SK-N-SH (cell line): ENCODE measurements at regions not wholly inside any gene's neighbourhood (a gene's known extent, or its start where the extent isn't known, plus 50 kb on each side); places are given as distances from the start of the nearest gene placed in this dataset.

Experiments used
- CTCF ChIA-PET: fragments of 300-600, 350-600 bp; formaldehyde crosslinking; extraction: SDS; loops from one replicate; lab custom pipeline; 2021; lab: Yijun Ruan, JAX
- POLR2A ChIA-PET: fragments of 350-600 bp; sonication (Branson Sonifier 250); formaldehyde crosslinking; extraction: SDS; loops from one replicate; lab custom pipeline; 2020; ENCODE audit warnings: antibody characterized with exemption, inconsistent platforms; lab: Yijun Ruan, JAX
- DNase-seq: peaks from one replicate; pipeline ENCODE4 v3.0.0; 2012
- H2AFZ ChIP-seq: fragments of 200-600 bp; sonication (generic); 2 replicates; pipeline ENCODE4 v1.8.1; 2016; ENCODE audit warnings: antibody characterized with exemption, mild to moderate bottlenecking, low read depth
- H3F3A ChIP-seq: fragments of 200-600 bp; sonication (generic); replicated peaks from 2 replicates; pipeline ENCODE3; 2016; ENCODE audit warnings: antibody characterized with exemption, mild to moderate bottlenecking; ENCODE audit not compliant: insufficient read depth
- H3K27ac ChIP-seq, 2 experiments: fragments of 200-500 bp in 1 of 2; fragments of 200-600 bp in 1 of 2; sonication (Bioruptor generic) in 1 of 2; sonication (generic), shearing (Covaris generic) in 1 of 2; 2 replicates each; pipeline versions ENCODE4 v1.5.1 to v1.6.1; 2014 to 2016; ENCODE audit warnings: low read depth in 2 of 2, inconsistent platforms in 1 of 2, low read length in 1 of 2, mild to moderate bottlenecking in 1 of 2, mixed read lengths in 1 of 2
- H3K27me3 ChIP-seq: fragments of 200-600 bp; sonication (generic), shearing (Covaris generic); 2 replicates; pipeline ENCODE4 v1.6.1; 2016; ENCODE audit warnings: mixed run types; ENCODE audit not compliant: insufficient read depth
- H3K36me3 ChIP-seq, 2 experiments: fragments of 200-500 bp in 1 of 2; fragments of 200-600 bp in 1 of 2; sonication (Bioruptor generic) in 1 of 2; sonication (generic) in 1 of 2; replicated peaks in 1 of 2; 2 replicates each; pipeline versions ENCODE3 to v1.5.1; 2014 to 2016; ENCODE audit warnings: low read length in 1 of 2, mild to moderate bottlenecking in 1 of 2; ENCODE audit not compliant: insufficient read depth in 2 of 2, control insufficient read depth in 1 of 2
- H3K4me1 ChIP-seq, 2 experiments: fragments of 200-500 bp in 1 of 2; fragments of 200-600 bp in 1 of 2; sonication (Bioruptor generic) in 1 of 2; sonication (generic), shearing (Covaris generic) in 1 of 2; 2 replicates each; pipeline versions ENCODE4 v1.5.1 to v1.6.1; 2014 to 2016; ENCODE audit warnings: low read depth in 1 of 2, low read length in 1 of 2, mixed run types in 1 of 2; ENCODE audit not compliant: insufficient read depth in 2 of 2, control insufficient read depth in 1 of 2
- H3K4me2 ChIP-seq: fragments of 200-600 bp; sonication (generic), shearing (Covaris generic); 2 replicates; pipeline ENCODE4 v1.6.1; 2017; ENCODE audit warnings: mixed run types
- H3K4me3 ChIP-seq, 2 experiments: fragments of 200-500 bp in 1 of 2; fragments of 200-600 bp in 1 of 2; sonication (Bioruptor generic) in 1 of 2; sonication (generic), shearing (Covaris generic) in 1 of 2; 2 replicates each; pipeline versions ENCODE4 v1.5.1 to v1.8.1; 2014 to 2016; ENCODE audit warnings: low read depth in 2 of 2, inconsistent platforms in 1 of 2, low read length in 1 of 2, mild to moderate bottlenecking in 1 of 2, mixed read lengths in 1 of 2, moderate library complexity in 1 of 2
- H3K79me2 ChIP-seq: fragments of 200-600 bp; sonication (generic); 2 replicates; pipeline ENCODE4 v1.8.1; 2017; ENCODE audit warnings: mild to moderate bottlenecking; ENCODE audit not compliant: insufficient read depth
- H3K9ac ChIP-seq: fragments of 200-600 bp; sonication (generic); 2 replicates; pipeline ENCODE4 v1.6.1; 2017; ENCODE audit warnings: mixed run types
- H3K9me2 ChIP-seq: fragments of 200-600 bp; sonication (generic); 2 replicates; pipeline ENCODE4 v1.6.1; 2017; ENCODE audit warnings: mixed run types
- H3K9me3 ChIP-seq: fragments of 200-600 bp; sonication (generic); 2 replicates; pipeline ENCODE4 v1.6.1; 2017; ENCODE audit warnings: mixed run types, mild to moderate bottlenecking, moderate library complexity
- H4K20me1 ChIP-seq: fragments of 200-600 bp; sonication (generic); 2 replicates; pipeline ENCODE4 v1.6.1; 2017; ENCODE audit warnings: mild to moderate bottlenecking, mixed run types; ENCODE audit not compliant: insufficient read depth
- EZH2phosphoT487 ChIP-seq: fragments of 200-600 bp; sonication (generic); IDR thresholded peaks from 2 replicates; pipeline ENCODE4 v1.6.1; 2017; ENCODE audit warnings: low read depth, mixed run types, mild to moderate bottlenecking, antibody characterized with exemption, moderate library complexity, borderline replicate concordance
- FOSL2 ChIP-seq: IDR thresholded peaks from 2 replicates; pipeline ENCODE4 v1.4.0; 2012; ENCODE audit warnings: low read depth, mild to moderate bottlenecking, moderate library complexity, borderline replicate concordance
- FOXJ3 ChIP-seq: sonication (generic); formaldehyde crosslinking; IDR thresholded peaks from 2 replicates; pipeline ENCODE4 v1.5.1; 2020; ENCODE audit warnings: mild to moderate bottlenecking, missing genetic modification reagents
- IRF3 ChIP-seq: fragments of 150-350 bp; IDR thresholded peaks from 2 replicates; pipeline ENCODE4 v1.6.1; 2016; ENCODE audit warnings: mild to moderate bottlenecking, low read depth, low read length
- MEF2A ChIP-seq: IDR thresholded peaks from 2 replicates; pipeline ENCODE4 v1.4.0; 2012; ENCODE audit warnings: low read depth, borderline replicate concordance
- MXI1 ChIP-seq: IDR thresholded peaks from 2 replicates; pipeline ENCODE4 v1.6.1; 2012; ENCODE audit warnings: mild to moderate bottlenecking, low read depth, low read length, improper control_type of control experiment
- NRF1 ChIP-seq: IDR thresholded peaks from 2 replicates; pipeline ENCODE4 v1.6.1; 2012; ENCODE audit warnings: low read depth, mild to moderate bottlenecking, low read length
- POLR2AphosphoS5 ChIP-seq: IDR thresholded peaks from 2 replicates; pipeline ENCODE4 v1.6.1; 2012; ENCODE audit warnings: low read depth, low read length
- RAD21 ChIP-seq: IDR thresholded peaks from 2 replicates; pipeline ENCODE4 v1.6.1; 2012; ENCODE audit warnings: mild to moderate bottlenecking, low read length
- SMC3 ChIP-seq: IDR thresholded peaks from 2 replicates; pipeline ENCODE4 v1.6.1; 2012; ENCODE audit warnings: low read depth, low read length, improper control_type of control experiment
- TAF1 ChIP-seq: IDR thresholded peaks from 2 replicates; pipeline ENCODE4 v1.6.1; 2012; ENCODE audit warnings: low read depth, mild to moderate bottlenecking, low read length, moderate library complexity, borderline replicate concordance
- TCF12 ChIP-seq: IDR thresholded peaks from 2 replicates; pipeline ENCODE4 v1.4.0; 2012
- USF2 ChIP-seq: fragments of 150-350 bp; IDR thresholded peaks from 2 replicates; pipeline ENCODE4 v1.6.1; 2017; ENCODE audit warnings: antibody characterized with exemption, low read length, low read depth, borderline replicate concordance
- YY1 ChIP-seq: IDR thresholded peaks from 2 replicates; pipeline ENCODE4 v1.4.0; 2012; ENCODE audit warnings: low read depth, mild to moderate bottlenecking
- WGBS: methylation state at CpG from one replicate; pipeline ENCODE4 v1.1.6; 2017; ENCODE audit warnings: low lambda C conversion rate; 5-methylcytosine and 5-hydroxymethylcytosine counted together
- TF ChIP-seq, protein P1 (sequence below): IDR thresholded peaks from 2 replicates; pipeline ENCODE4 v1.4.0; 2012; ENCODE audit warnings: low read depth, borderline replicate concordance
- TF ChIP-seq, protein P2 (sequence below): IDR thresholded peaks from 2 replicates; pipeline ENCODE4; 2012

GRCh38 chr1:56052041-56052440 is 527.3 kb downstream of the PLPP3 start:
- no peaks in the 10 kb centered on the region for H3K27me3 ChIP-seq
- H3F3A ChIP-seq: no peaks in the 10 kb centered on the region
- ChIA-PET CTCF (no interaction called here), POLR2A (no interaction called here)
- H3K27ac ChIP-seq: no peak overlapping the region
- H3K79me2 ChIP-seq: no peaks in the 10 kb centered on the region
- H2AFZ ChIP-seq: no peak overlapping the region
- WGBS: 68% methylated on average over 2 of the region's 2 CpGs
- peaks cover 0 to 11% of the 10 kb centered on the region in 2 experiments; a peak in 2 of 4 replicates for H3K4me1 ChIP-seq
- no peak for DNase-seq
- no peak overlapping the region for H3K4me3 ChIP-seq
- no peaks in the 10 kb centered on the region for H3K36me3 ChIP-seq
- H4K20me1 ChIP-seq: no peaks in the 10 kb centered on the region
- no peaks in the 10 kb centered on the region for H3K9me2 ChIP-seq
- no peak overlapping the region for H3K9ac ChIP-seq
- H3K9me3 ChIP-seq: no peaks in the 10 kb centered on the region
- no peak overlapping the region for H3K4me2 ChIP-seq
- no peak for TF ChIP-seq RAD21
- TF ChIP-seq FOSL2: no peak
- TF ChIP-seq USF2: no peak
- TF ChIP-seq IRF3: no peak
- TF ChIP-seq MXI1: no peak
- no peak for TF ChIP-seq FOXJ3 (CRISPR knock-in tag)
- TF ChIP-seq SMC3: no peak
- no peak for TF ChIP-seq YY1
- TF ChIP-seq MEF2A: no peak
- no peak for TF ChIP-seq POLR2AphosphoS5

GRCh38 chr1:56050911-56051310 is 528.5 kb downstream of the PLPP3 start:
- no peak for TF ChIP-seq NRF1
- no peak for TF ChIP-seq TCF12
- TF ChIP-seq EZH2phosphoT487: no peak
- TF ChIP-seq, protein P1, sequence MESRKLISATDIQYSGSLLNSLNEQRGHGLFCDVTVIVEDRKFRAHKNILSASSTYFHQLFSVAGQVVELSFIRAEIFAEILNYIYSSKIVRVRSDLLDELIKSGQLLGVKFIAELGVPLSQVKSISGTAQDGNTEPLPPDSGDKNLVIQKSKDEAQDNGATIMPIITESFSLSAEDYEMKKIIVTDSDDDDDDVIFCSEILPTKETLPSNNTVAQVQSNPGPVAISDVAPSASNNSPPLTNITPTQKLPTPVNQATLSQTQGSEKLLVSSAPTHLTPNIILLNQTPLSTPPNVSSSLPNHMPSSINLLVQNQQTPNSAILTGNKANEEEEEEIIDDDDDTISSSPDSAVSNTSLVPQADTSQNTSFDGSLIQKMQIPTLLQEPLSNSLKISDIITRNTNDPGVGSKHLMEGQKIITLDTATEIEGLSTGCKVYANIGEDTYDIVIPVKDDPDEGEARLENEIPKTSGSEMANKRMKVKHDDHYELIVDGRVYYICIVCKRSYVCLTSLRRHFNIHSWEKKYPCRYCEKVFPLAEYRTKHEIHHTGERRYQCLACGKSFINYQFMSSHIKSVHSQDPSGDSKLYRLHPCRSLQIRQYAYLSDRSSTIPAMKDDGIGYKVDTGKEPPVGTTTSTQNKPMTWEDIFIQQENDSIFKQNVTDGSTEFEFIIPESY: no peak
- TF ChIP-seq TAF1: no peak
- TF ChIP-seq MXI1: no peak
- no peak for TF ChIP-seq SMC3
- TF ChIP-seq YY1: no peak
- TF ChIP-seq, protein P2, sequence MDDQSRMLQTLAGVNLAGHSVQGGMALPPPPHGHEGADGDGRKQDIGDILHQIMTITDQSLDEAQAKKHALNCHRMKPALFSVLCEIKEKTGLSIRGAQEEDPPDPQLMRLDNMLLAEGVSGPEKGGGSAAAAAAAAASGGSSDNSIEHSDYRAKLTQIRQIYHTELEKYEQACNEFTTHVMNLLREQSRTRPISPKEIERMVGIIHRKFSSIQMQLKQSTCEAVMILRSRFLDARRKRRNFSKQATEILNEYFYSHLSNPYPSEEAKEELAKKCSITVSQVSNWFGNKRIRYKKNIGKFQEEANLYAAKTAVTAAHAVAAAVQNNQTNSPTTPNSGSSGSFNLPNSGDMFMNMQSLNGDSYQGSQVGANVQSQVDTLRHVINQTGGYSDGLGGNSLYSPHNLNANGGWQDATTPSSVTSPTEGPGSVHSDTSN: no peak
- POLR2A ChIA-PET: interaction anchor here (0.7 kb wide), 1 partner anchor 196 kb away, joined by 3 read pairs; no protein-coding TSS in a partner anchor

More at GRCh38 chr1:56050911-56051310, 528.5 kb downstream of the PLPP3 start:
- Histone ChIP-seq H3K36me3 (no peaks in the 10 kb centered on the region), H2AFZ (no peak overlapping the region), H3K9me2 (no peaks in the 10 kb centered on the region), H3K27me3 (no peaks in the 10 kb centered on the region), H3K4me3 (no peak overlapping the region), H4K20me1 (no peaks in the 10 kb centered on the region), H3K79me2 (no peaks in the 10 kb centered on the region), H3K9ac (no peak overlapping the region), H3K9me3 (no peaks in the 10 kb centered on the region), H3F3A (no peaks in the 10 kb centered on the region), H3K4me2 (no peak overlapping the region), H3K27ac (no peak overlapping the region), H3K4me1 (peaks cover 0 to 3% of the 10 kb centered on the region in 2 experiments; a peak in 1 of 4 replicates)
- WGBS: 39% methylated on average over 2 of the region's 2 CpGs
- CTCF ChIA-PET: no interaction called here
- no peak for DNase-seq
